Nephron (organoid): ENCODE measurements at regions not wholly inside any gene's neighbourhood (a gene's known extent, or its start where the extent isn't known, plus 50 kb on each side); places are given as distances from the start of the nearest gene placed in this dataset.

Source experiments
- H3K27ac Mint-ChIP-seq, 3 experiments: 2 replicates each; pipeline ENCODE4 v1.8.0; 2020; ENCODE audit warnings: mixed read lengths in 3 of 3, mild to moderate bottlenecking in 2 of 3, moderate library complexity in 1 of 3
- H3K27me3 Mint-ChIP-seq: 2 replicates; pipeline ENCODE4 v1.8.0; 2021; ENCODE audit warnings: low read depth, mild to moderate bottlenecking, moderate library complexity, mixed read lengths
- H3K36me3 Mint-ChIP-seq: 2 replicates; pipeline ENCODE4 v1.8.0; 2020; ENCODE audit warnings: low read depth, mixed read lengths
- H3K4me1 Mint-ChIP-seq: 2 replicates; pipeline ENCODE4 v1.8.0; 2020; ENCODE audit warnings: mixed read lengths
- H3K4me3 Mint-ChIP-seq, 3 experiments: 2 replicates each; pipeline ENCODE4 v1.8.0; 2020; ENCODE audit warnings: mild to moderate bottlenecking in 3 of 3, mixed read lengths in 3 of 3, moderate library complexity in 2 of 3
- H3K9me3 Mint-ChIP-seq: 2 replicates; pipeline ENCODE4 v1.8.0; 2020; ENCODE audit warnings: mixed read lengths
- TF ChIP-seq, protein P1 (sequence below), 3 experiments: fragments of 200-600 bp; sonication (generic); IDR thresholded peaks; one replicate each; pipeline ENCODE4 v1.5.0; 2021; ENCODE audit warnings: antibody characterized with exemption in 3 of 3; ENCODE audit not compliant: unreplicated experiment in 3 of 3

DNA sequence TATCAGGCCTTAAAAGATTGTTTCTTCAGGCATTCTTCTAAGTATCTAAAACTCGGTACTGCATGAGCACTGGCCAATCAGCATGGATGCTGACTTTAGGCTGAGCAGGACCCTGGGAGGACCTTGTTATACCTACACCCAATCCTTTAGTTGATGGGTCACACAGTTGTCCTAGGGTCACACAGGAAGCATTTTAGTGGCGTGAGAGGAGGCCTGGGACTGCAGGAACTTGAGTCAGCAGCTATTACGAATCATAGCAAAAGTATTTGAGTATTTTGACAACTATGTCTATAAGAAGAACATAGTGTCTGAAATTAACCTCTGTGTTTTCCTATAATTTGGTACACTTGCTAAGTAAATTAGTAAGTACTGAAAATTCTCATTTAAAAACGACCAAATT is 741.4 kb downstream of the HACE1 start:
- no peak overlapping the region for H3K4me3 Mint-ChIP-seq
- no peaks in the 10 kb centered on the region for H3K27me3 Mint-ChIP-seq
- TF ChIP-seq, protein P1, sequence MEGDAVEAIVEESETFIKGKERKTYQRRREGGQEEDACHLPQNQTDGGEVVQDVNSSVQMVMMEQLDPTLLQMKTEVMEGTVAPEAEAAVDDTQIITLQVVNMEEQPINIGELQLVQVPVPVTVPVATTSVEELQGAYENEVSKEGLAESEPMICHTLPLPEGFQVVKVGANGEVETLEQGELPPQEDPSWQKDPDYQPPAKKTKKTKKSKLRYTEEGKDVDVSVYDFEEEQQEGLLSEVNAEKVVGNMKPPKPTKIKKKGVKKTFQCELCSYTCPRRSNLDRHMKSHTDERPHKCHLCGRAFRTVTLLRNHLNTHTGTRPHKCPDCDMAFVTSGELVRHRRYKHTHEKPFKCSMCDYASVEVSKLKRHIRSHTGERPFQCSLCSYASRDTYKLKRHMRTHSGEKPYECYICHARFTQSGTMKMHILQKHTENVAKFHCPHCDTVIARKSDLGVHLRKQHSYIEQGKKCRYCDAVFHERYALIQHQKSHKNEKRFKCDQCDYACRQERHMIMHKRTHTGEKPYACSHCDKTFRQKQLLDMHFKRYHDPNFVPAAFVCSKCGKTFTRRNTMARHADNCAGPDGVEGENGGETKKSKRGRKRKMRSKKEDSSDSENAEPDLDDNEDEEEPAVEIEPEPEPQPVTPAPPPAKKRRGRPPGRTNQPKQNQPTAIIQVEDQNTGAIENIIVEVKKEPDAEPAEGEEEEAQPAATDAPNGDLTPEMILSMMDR (IDR thresholded peaks at IDR 0.05; ENCODE audit: unreplicated experiment in 3 of 3) = no peak
- H3K36me3 Mint-ChIP-seq = no peaks in the 10 kb centered on the region
- H3K4me1 Mint-ChIP-seq = no peaks in the 10 kb centered on the region
- no peak overlapping the region for H3K27ac Mint-ChIP-seq
- peaks cover 2% of the 10 kb centered on the region for H3K9me3 Mint-ChIP-seq

DNA sequence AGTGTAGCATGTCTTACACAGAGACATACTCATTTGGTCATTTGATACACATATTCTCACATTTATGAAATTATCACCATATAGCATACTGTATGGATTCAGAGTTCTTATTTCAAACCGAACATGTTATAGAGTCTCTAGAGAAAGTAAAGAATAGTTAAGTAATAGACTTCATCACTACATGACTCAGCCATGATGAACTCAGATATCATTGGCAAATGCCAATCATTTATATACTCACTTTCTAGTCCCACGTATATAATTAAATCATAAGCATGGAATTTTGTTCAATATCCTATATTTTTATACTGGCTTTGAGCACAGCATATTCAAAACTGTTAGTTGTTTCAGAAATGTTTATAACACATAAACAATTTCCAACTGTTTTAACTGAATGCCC is 749.9 kb downstream of the HACE1 start:
- no peak overlapping the region for H3K4me3 Mint-ChIP-seq
- no peak overlapping the region for H3K27ac Mint-ChIP-seq
- H3K27me3 Mint-ChIP-seq = no peaks in the 10 kb centered on the region
- TF ChIP-seq, protein P1 (IDR thresholded peaks at IDR 0.05; ENCODE audit: unreplicated experiment in 3 of 3) = no peak
- H3K9me3 Mint-ChIP-seq = no peaks in the 10 kb centered on the region
- no peaks in the 10 kb centered on the region for H3K4me1 Mint-ChIP-seq
- H3K36me3 Mint-ChIP-seq = no peaks in the 10 kb centered on the region

DNA sequence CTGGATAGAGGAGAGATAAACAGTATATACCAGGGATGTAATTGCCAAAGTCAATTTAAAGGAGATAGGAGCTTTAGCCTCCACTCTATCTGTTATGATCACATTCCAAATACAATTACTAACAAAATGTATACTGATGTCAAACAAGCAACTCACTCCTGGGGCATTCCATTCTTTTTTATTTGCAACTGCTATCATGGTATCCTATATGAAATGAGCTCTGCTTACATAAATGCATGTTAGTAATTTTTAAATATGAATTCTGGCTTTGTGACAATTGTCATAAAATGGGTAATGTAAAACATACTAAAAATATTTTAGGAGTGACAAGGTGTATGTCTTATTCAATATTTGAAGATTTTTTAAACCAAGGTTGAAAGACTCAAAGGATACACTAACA is 751.1 kb downstream of the HACE1 start:
- Mint-ChIP-seq H3K27me3 (no peaks in the 10 kb centered on the region), H3K4me3 (no peak overlapping the region), H3K27ac (no peak overlapping the region), H3K4me1 (no peaks in the 10 kb centered on the region), H3K9me3 (no peaks in the 10 kb centered on the region), H3K36me3 (no peaks in the 10 kb centered on the region)
- TF ChIP-seq, protein P1 (IDR thresholded peaks at IDR 0.05; ENCODE audit: unreplicated experiment in 3 of 3) = no peak

DNA sequence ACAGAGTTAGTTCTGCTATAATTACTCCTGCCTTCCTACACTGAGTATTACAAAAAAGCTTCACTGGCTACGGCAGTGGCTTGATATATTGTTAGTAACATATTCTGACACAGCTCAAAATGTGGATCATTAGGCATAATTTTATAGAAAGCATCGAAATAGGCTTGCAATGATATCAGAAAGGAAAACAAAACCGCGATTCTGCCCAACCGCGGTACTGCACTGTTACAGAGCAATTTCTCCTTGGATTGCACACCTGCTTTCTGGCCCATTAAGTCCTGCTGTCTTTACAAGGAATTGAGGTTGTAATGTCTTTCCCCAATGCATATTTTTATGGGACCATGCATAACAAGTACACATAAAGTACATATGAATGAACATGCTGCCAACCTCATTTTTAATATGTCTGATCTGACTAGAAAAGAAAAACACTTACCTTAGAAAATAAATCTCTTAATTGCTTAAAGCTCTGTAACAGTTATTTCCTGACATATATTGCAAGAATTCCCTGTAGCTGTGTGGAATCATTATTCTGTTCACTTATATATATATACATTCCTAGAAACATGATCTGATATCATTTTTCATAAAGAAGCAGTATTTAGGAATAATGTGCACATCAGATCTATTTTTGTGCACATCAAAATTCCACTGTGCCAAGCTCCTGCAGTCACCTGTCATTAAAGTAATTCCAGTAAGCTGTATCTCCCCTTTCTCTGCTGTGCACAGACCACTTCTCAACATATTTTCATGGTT is 763.9 kb downstream of the HACE1 start:
- Mint-ChIP-seq H3K27ac (no peak overlapping the region), H3K9me3 (peaks cover 2% of the 10 kb centered on the region), H3K36me3 (no peaks in the 10 kb centered on the region), H3K27me3 (no peaks in the 10 kb centered on the region), H3K4me1 (no peaks in the 10 kb centered on the region), H3K4me3 (no peak overlapping the region)
- TF ChIP-seq, protein P1 (IDR thresholded peaks at IDR 0.05; ENCODE audit: unreplicated experiment in 3 of 3) = no peak

DNA sequence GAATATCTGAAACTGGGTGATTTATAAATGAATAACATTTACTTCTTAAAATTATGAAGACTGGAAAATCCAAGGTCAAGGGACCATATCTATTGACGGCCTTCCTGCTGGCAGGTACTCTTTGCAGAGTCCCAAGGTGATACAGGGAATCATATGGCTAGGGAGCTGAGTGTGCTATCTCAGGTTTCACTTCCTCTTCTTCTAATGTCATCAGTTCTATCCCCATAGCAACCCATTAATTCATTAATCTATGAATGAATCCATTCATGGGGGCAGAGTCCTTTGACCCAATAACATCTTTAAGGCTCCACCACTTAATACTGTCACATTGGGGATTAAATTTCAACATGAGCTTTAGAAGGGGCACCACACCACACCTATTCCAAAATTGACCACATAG is 772.0 kb downstream of the HACE1 start:
- no peaks in the 10 kb centered on the region for H3K27me3 Mint-ChIP-seq
- peaks cover 5% of the 10 kb centered on the region for H3K9me3 Mint-ChIP-seq
- H3K4me3 Mint-ChIP-seq = no peak overlapping the region
- no peak overlapping the region for H3K27ac Mint-ChIP-seq
- no peaks in the 10 kb centered on the region for H3K4me1 Mint-ChIP-seq
- TF ChIP-seq, protein P1 (IDR thresholded peaks at IDR 0.05; ENCODE audit: unreplicated experiment in 3 of 3) = no peak
- no peaks in the 10 kb centered on the region for H3K36me3 Mint-ChIP-seq

DNA sequence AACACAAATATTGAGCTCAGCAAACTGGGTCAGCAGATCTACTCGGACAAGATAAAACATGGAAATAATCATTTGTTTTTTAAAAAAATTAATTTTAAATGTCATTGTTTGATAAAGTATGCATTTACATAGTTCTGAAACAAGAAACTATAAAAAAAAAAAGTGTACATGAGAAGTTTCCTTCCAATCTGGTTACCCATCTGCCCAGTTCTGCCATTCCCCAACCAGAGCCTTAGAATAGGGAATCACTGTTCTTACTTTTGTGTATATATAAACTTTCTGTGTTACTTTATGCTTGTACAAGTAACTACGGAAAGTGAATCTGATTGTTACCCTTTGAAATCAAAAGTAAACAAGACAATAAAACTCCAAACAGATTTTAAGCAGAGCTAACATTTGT is 791.4 kb downstream of the HACE1 start:
- TF ChIP-seq, protein P1 (IDR thresholded peaks at IDR 0.05; ENCODE audit: unreplicated experiment in 3 of 3) = no peak
- Mint-ChIP-seq H3K4me1 (no peaks in the 10 kb centered on the region), H3K9me3 (no peaks in the 10 kb centered on the region), H3K36me3 (no peaks in the 10 kb centered on the region), H3K27ac (no peak overlapping the region), H3K27me3 (no peaks in the 10 kb centered on the region), H3K4me3 (no peak overlapping the region)
